SK-N-SH treated with all-trans-retinoic acid at 6 μM for 48 hours (cell line): ENCODE measurements at regions not wholly inside any gene's neighbourhood (a gene's known extent, or its start where the extent isn't known, plus 50 kb on each side); places are given as distances from the start of the nearest gene placed in this dataset.

Experiments
- CSDC2 ChIP-seq: fragments of 250-450 bp; sonication (Bioruptor Pico); IDR thresholded peaks from 2 replicates; pipeline ENCODE4 v1.5.0; 2020; ENCODE audit warnings: mild to moderate bottlenecking, moderate library complexity
- ZC3H10 ChIP-seq: fragments of 250-450 bp; sonication (Bioruptor Pico); IDR thresholded peaks from 2 replicates; pipeline ENCODE4 v1.5.1; 2021; ENCODE audit warnings: mild to moderate bottlenecking, moderate library complexity
- ZFP3 ChIP-seq: fragments of 250-450 bp; sonication (Bioruptor Pico); IDR thresholded peaks from 2 replicates; pipeline ENCODE4 v1.5.0; 2020; ENCODE audit warnings: mild to moderate bottlenecking, moderate library complexity
- ZNF70 ChIP-seq: fragments of 450-650 bp; formaldehyde crosslinking; IDR thresholded peaks from 2 replicates; pipeline ENCODE4 v1.5.0; 2020; ENCODE audit warnings: mild to moderate bottlenecking, moderate library complexity

DNA sequence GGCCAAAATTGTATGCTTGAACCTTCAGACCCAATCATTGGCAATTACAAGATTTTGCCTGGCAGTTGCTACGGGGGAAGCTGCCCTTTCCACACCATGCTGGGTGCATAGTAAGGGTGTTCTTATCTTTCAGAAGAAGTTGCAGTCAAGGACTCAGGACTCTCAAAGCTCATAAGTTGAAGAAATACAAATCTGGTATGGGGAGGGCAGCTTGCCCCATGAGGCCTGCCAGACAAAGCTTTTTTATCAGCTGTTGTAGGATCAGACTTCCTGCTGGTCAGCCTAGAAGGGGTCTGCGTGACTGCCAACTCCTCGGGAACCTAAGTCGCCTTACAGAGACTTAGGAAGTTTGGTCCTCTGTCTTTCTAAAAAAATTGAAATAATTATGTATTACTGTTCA is 174.9 kb upstream of the TECRL start:
- TF ChIP-seq CSDC2 (CRISPR knock-in tag) (no peak), ZC3H10 (no peak), ZNF70 (CRISPR knock-in tag) (no peak), ZFP3 (CRISPR knock-in tag) (no peak)
